ENCODE measurements at regions not wholly inside any gene's neighbourhood (a gene's known extent, or its start where the extent isn't known, plus 50 kb on each side); places are given as distances from the start of the nearest gene placed in this dataset.

DNA sequence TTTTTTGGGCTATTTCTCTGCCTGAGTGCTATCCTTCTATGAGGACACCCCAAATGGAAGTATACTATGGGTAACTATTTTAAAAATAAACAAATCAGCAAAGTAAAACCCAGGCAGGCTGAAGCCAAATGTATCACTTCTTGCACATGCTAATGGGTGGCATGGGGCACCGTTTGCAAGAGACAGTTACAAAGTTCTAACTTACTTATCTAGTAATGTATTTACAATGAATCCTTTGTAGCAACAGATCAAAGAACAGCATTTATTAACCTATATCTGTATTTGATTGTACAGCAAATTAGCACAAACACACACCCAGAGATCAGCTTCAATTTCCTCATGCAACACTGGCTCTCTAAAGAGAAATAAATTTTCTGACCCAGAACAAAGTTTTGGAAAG lies 225.5 kb downstream of the ZNF674 start:
- Histone ChIP-seq H3K27ac (ENCODE audit: low read length) (peak overlapping the region; percentile 97), H3K4me1 (ENCODE audit: control insufficient read depth, insufficient read depth, low read length) (peaks cover 38% of the 10 kb centered on the region), H3K27me3 (ENCODE audit: control insufficient read depth, insufficient read depth, low read length) (no peaks in the 10 kb centered on the region), H3K36me3 (ENCODE audit: control insufficient read depth, insufficient read depth, low read length) (no peaks in the 10 kb centered on the region), H3K4me3 (ENCODE audit: low read depth in 2 of 2, low read length in 2 of 2) (no peak overlapping the region), H3K9me3 (ENCODE audit: control insufficient read depth, insufficient read depth, low read depth, low read length) (no peaks in the 10 kb centered on the region)
- DNase-seq (ENCODE audit: low read depth, low spot score), result no peak
- intact Hi-C loops (cut with micrococcal nuclease; ENCODE audit: unreplicated experiment) (loop anchor here (10.0 kb wide), 1 partner anchor 55 kb away; no protein-coding TSS in a partner anchor), in situ Hi-C loops (cut with HindIII; ENCODE audit: low pct_unique_long_range_greater_than_20kb, low sequenced_read_pairs) (no loop called here)
- ChIA-PET POLR2A (no interaction called here), CTCF (no interaction called here)
- ATAC-seq, result no peak
- BruUV-seq (replicated peaks), result no TSS peak
- TF ChIP-seq, protein P1, sequence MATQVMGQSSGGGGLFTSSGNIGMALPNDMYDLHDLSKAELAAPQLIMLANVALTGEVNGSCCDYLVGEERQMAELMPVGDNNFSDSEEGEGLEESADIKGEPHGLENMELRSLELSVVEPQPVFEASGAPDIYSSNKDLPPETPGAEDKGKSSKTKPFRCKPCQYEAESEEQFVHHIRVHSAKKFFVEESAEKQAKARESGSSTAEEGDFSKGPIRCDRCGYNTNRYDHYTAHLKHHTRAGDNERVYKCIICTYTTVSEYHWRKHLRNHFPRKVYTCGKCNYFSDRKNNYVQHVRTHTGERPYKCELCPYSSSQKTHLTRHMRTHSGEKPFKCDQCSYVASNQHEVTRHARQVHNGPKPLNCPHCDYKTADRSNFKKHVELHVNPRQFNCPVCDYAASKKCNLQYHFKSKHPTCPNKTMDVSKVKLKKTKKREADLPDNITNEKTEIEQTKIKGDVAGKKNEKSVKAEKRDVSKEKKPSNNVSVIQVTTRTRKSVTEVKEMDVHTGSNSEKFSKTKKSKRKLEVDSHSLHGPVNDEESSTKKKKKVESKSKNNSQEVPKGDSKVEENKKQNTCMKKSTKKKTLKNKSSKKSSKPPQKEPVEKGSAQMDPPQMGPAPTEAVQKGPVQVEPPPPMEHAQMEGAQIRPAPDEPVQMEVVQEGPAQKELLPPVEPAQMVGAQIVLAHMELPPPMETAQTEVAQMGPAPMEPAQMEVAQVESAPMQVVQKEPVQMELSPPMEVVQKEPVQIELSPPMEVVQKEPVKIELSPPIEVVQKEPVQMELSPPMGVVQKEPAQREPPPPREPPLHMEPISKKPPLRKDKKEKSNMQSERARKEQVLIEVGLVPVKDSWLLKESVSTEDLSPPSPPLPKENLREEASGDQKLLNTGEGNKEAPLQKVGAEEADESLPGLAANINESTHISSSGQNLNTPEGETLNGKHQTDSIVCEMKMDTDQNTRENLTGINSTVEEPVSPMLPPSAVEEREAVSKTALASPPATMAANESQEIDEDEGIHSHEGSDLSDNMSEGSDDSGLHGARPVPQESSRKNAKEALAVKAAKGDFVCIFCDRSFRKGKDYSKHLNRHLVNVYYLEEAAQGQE (IDR thresholded peaks at IDR 0.05; ENCODE audit: insufficient read depth in 1 of 2, low read depth in 2 of 2, low read length in 1 of 2), result no peak
- TF ChIP-seq POLR2AphosphoS5 (IDR thresholded peaks at IDR 0.05; ENCODE audit: low read depth, low read length), result no peak

DNA sequence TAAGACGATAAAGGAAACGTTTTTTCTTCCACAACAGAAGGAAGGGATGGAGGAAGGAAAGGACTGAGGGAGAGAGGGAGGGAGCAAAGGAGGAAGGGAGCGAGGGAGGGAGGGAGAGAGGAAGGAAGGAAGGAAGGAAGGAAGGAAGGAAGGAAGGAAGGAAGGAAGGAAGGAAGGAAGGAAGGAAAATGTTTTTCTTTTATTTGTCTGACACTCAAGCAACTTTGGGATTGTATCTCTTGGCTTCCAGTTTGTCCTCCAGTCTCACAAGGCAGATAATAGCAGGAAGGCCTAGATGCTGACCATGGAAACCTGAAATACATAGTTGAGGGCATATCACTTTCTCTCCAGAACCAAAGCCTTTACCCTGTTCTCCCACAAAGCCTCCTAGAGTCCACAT lies 226.7 kb downstream of the ZNF674 start:
- Histone ChIP-seq H3K4me1 (ENCODE audit: control insufficient read depth, insufficient read depth, low read length) (peaks cover 32% of the 10 kb centered on the region), H3K27me3 (ENCODE audit: control insufficient read depth, insufficient read depth, low read length) (no peaks in the 10 kb centered on the region), H3K27ac (ENCODE audit: low read length) (peak overlapping the region; percentile 97), H3K36me3 (ENCODE audit: control insufficient read depth, insufficient read depth, low read length) (no peaks in the 10 kb centered on the region), H3K9me3 (ENCODE audit: control insufficient read depth, insufficient read depth, low read depth, low read length) (no peaks in the 10 kb centered on the region), H3K4me3 (ENCODE audit: low read depth in 2 of 2, low read length in 2 of 2) (no peak overlapping the region)
- ATAC-seq, result no peak
- POLR2A ChIA-PET, result no interaction called here
- no peak for DNase-seq (ENCODE audit: low read depth, low spot score)
- no TSS peak for BruUV-seq (replicated peaks)
- CTCF ChIA-PET, result no interaction called here
- in situ Hi-C loops (cut with HindIII; ENCODE audit: low pct_unique_long_range_greater_than_20kb, low sequenced_read_pairs), result no loop called here
- TF ChIP-seq, protein P1 (IDR thresholded peaks at IDR 0.05; ENCODE audit: insufficient read depth in 1 of 2, low read depth in 2 of 2, low read length in 1 of 2), result no peak
- TF ChIP-seq POLR2AphosphoS5 (IDR thresholded peaks at IDR 0.05; ENCODE audit: low read depth, low read length) (no peak), TCF7L2 (IDR thresholded peaks at IDR 0.05; ENCODE audit: low read depth, low read length) (no peak)
- intact Hi-C loops (cut with micrococcal nuclease; ENCODE audit: unreplicated experiment), result no loop called here

DNA sequence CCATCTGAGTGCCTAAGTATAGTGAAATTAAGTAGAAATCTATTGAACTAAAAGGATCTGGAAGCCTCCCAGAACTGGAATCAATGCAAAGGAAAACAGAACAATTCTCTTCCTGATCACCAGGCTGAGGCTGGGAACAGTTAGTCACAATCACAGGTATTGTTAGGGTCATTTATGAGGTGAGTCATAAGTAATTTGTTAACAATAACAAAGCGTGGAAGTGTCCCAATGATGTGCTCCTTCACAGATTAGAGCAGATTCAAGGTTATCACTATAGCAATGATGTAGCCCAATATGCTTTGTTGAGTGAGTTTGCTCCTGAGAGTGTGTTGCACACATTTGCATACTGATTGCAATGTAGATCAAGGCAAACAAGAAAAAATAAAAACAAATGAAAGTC lies 228.1 kb downstream of the ZNF674 start:
- CTCF ChIA-PET, result no interaction called here

More for the DNA sequence above, 228.1 kb downstream of the ZNF674 start:
- TF ChIP-seq SIN3A (IDR thresholded peaks at IDR 0.05; ENCODE audit: borderline replicate concordance, insufficient read depth, low read depth, low read length) (no peak), POLR2AphosphoS5 (IDR thresholded peaks at IDR 0.05; ENCODE audit: low read depth, low read length) (0 out of 2 replicates have a peak, but pooled peaks have one; percentile 16), TCF7L2 (IDR thresholded peaks at IDR 0.05; ENCODE audit: low read depth, low read length) (0 out of 2 replicates have a peak, but pooled peaks have one; percentile 21)
- TF ChIP-seq, protein P2, sequence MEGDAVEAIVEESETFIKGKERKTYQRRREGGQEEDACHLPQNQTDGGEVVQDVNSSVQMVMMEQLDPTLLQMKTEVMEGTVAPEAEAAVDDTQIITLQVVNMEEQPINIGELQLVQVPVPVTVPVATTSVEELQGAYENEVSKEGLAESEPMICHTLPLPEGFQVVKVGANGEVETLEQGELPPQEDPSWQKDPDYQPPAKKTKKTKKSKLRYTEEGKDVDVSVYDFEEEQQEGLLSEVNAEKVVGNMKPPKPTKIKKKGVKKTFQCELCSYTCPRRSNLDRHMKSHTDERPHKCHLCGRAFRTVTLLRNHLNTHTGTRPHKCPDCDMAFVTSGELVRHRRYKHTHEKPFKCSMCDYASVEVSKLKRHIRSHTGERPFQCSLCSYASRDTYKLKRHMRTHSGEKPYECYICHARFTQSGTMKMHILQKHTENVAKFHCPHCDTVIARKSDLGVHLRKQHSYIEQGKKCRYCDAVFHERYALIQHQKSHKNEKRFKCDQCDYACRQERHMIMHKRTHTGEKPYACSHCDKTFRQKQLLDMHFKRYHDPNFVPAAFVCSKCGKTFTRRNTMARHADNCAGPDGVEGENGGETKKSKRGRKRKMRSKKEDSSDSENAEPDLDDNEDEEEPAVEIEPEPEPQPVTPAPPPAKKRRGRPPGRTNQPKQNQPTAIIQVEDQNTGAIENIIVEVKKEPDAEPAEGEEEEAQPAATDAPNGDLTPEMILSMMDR (IDR thresholded peaks at IDR 0.05), result no peak
- TF ChIP-seq, protein P1 (IDR thresholded peaks at IDR 0.05; ENCODE audit: insufficient read depth in 1 of 2, low read depth in 2 of 2, low read length in 1 of 2), result no peak
- DNase-seq (ENCODE audit: low read depth, low spot score), result no peak
- H3K36me3 ChIP-seq (ENCODE audit: control insufficient read depth, insufficient read depth, low read length), result no peaks in the 10 kb centered on the region
- intact Hi-C loops (cut with micrococcal nuclease; ENCODE audit: unreplicated experiment), result no loop called here
- H3K27ac ChIP-seq (ENCODE audit: low read length), result peak overlapping the region; percentile 97
- no peaks in the 10 kb centered on the region for H3K9me3 ChIP-seq (ENCODE audit: control insufficient read depth, insufficient read depth, low read depth, low read length)
- peaks cover 32% of the 10 kb centered on the region for H3K4me1 ChIP-seq (ENCODE audit: control insufficient read depth, insufficient read depth, low read length)
- H3K27me3 ChIP-seq (ENCODE audit: control insufficient read depth, insufficient read depth, low read length), result no peaks in the 10 kb centered on the region
- POLR2A ChIA-PET, result no interaction called here
- ATAC-seq, result peak; percentile 82
- no peak overlapping the region for H3K4me3 ChIP-seq (ENCODE audit: low read depth in 2 of 2, low read length in 2 of 2)
- in situ Hi-C loops (cut with HindIII; ENCODE audit: low pct_unique_long_range_greater_than_20kb, low sequenced_read_pairs), result no loop called here
- BruUV-seq (replicated peaks), result no TSS peak

Data from Panc1 (cell line).